Activated T-helper 1 cell treated with anti-CD3 and anti-CD28 coated beads, Interleukin-12 subunit alpha, Interleukin-12 subunit beta, Interleukin-2, Interleukin-4 antibody, amounts not matched to agents 30 ng/mL and 10 ng/mL and 1 ng/mL, durations not matched to agents 14 hours and 24 hours and 36 hours (primary cell): ENCODE measurements at regions not wholly inside any gene's neighbourhood (a gene's known extent, or its start where the extent isn't known, plus 50 kb on each side); places are given as distances from the start of the nearest gene placed in this dataset.

Experiments
- DNase-seq: peaks from one replicate; pipeline ENCODE4 v3.0.0; 2021; ENCODE audit warnings: low spot score
- H3K27ac Mint-ChIP-seq: one replicate; pipeline ENCODE4 v1.8.0; 2021; ENCODE audit warnings: mild to moderate bottlenecking, mixed read lengths
- H3K27me3 Mint-ChIP-seq: one replicate; pipeline ENCODE4 v1.8.0; 2022; ENCODE audit warnings: mild to moderate bottlenecking, moderate library complexity, mixed read lengths; ENCODE audit not compliant: insufficient read depth
- H3K36me3 Mint-ChIP-seq: one replicate; pipeline ENCODE4 v1.8.0; 2021; ENCODE audit warnings: low read depth, mixed read lengths
- H3K4me1 Mint-ChIP-seq: one replicate; pipeline ENCODE4 v1.8.0; 2021; ENCODE audit warnings: low read depth, mixed read lengths
- H3K4me3 Mint-ChIP-seq: one replicate; pipeline ENCODE4 v1.8.0; 2021; ENCODE audit warnings: mild to moderate bottlenecking, moderate library complexity, mixed read lengths
- H3K9me3 Mint-ChIP-seq: one replicate; pipeline ENCODE4 v1.8.0; 2021; ENCODE audit warnings: mixed read lengths
- intact Hi-C: fragments of 100-400 bp; cut with micrococcal nuclease; formaldehyde crosslinking; loops from one replicate; pipeline ENCODE4 v1.15.1; 2024

DNA sequence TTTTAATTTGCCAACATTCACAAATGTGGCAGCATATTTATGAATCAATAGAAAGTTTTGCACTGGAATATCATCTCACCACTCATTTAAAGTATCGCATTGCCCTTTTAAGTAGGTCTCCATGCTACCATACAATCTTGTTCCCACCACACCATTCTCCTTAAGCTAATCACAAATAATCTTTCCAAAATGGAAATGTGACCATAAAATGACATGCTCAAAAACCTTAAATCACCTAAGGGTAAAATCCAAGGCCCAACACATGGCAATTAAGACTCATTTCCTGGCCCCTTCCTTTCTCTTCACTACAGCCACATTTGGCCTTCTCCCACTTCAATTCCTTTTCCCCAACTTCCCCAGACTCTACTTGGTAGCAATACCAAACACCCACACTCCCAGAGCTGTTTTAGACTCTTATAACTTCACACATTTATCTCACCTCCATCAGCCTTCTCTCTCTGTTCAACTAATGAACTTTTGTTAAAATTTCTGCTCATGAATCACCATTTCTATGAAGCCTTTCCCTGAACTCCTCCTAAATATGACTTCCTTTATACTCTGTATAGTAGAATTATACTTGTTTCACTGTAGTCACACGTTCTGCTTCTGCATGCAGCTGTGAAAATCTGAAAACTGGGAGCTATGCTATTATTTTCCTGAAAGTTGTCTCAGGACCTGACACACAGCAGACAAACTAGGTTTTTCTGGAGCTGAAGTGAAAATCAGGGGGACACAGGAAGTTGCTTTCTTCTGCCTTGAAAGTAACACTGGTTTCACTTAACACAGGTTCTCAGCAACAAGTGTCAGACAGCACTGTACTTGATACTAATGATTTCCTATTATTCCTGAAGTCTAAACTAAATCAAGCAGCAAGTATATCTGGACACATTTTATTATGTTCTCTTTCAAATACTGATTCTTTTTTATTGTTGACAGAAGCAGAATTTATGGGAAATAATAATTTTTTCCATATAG lies 303.9 kb downstream of the ZEB2 start:
- Mint-ChIP-seq H3K4me1 (peaks cover 34% of the 10 kb centered on the region), H3K9me3 (no peaks in the 10 kb centered on the region), H3K36me3 (no peaks in the 10 kb centered on the region), H3K4me3 (peak overlapping the region; percentile 25), H3K27ac (peak overlapping the region; percentile 82), H3K27me3 (no peaks in the 10 kb centered on the region)
- DNase-seq: no peak
- intact Hi-C loops: loop anchor here (2.0 kb wide), 1 partner anchor 15 kb away; no protein-coding TSS in a partner anchor

DNA sequence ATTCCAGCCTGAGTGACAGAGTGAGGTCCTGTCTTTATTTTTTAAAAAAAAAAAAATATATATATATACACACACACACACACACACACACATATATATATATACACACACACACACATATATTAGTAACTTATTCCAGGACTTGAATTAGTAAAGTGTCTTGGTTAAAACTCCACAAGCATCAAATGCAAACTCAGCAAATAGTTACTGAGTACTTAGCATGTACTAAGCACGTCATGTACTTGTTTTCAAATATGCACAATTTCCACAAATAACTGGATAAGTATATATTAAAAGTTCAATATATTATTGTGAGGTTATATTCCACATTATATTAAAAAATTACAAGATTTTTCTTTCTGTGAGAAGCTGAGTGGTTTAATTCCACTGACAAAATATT lies 304.7 kb downstream of the ZEB2 start:
- H3K27me3 Mint-ChIP-seq: no peaks in the 10 kb centered on the region
- peaks cover 37% of the 10 kb centered on the region for H3K4me1 Mint-ChIP-seq
- DNase-seq: no peak
- H3K27ac Mint-ChIP-seq: no peak overlapping the region
- no peaks in the 10 kb centered on the region for H3K36me3 Mint-ChIP-seq
- intact Hi-C loops: no loop called here
- no peak overlapping the region for H3K4me3 Mint-ChIP-seq
- H3K9me3 Mint-ChIP-seq: no peaks in the 10 kb centered on the region

DNA sequence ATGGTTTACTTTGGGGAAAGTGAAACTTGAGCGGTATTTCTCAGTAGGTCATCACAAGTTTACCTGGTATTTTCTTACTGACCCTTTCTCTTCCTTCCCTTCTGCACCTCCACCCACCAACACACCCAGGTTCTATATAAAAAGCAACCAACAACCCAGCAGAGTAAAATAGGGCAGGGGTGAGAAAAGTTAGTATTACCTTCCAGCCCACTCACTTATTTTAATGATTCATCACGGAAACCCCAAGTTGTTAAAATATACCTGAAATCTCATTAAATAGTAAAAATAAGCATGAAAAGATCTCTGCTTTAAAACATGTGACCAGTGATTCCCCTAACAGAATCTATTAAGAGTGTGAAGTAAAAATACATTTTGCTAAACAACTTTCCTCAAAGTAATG lies 306.1 kb downstream of the ZEB2 start:
- peaks cover 5% of the 10 kb centered on the region for H3K36me3 Mint-ChIP-seq
- H3K4me3 Mint-ChIP-seq: peak overlapping the region; percentile 57
- H3K9me3 Mint-ChIP-seq: no peaks in the 10 kb centered on the region
- peaks cover 37% of the 10 kb centered on the region for H3K4me1 Mint-ChIP-seq
- intact Hi-C loops: no loop called here
- no peaks in the 10 kb centered on the region for H3K27me3 Mint-ChIP-seq
- H3K27ac Mint-ChIP-seq: peak overlapping the region; percentile 54
- no peak for DNase-seq

DNA sequence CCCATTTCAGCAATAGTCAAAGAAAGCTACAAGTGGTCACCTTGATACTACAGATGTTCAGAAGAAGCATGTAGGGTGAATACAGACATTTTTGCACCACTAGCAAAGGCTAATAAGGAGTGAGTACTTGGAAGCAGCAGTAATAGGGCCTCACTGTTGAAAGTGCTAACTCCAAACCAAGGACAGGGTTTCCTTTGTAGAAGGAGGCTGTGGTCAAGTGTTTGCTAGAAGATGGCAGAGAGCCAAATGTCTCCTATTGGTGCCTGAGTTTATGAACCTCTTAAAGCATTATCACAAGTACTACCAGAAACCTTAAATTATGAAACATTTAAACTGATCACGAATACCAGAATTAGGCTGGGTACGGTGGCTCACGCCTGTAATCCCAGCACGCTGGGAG lies 308.1 kb downstream of the ZEB2 start:
- Mint-ChIP-seq H3K9me3 (peaks cover 4% of the 10 kb centered on the region), H3K27me3 (no peaks in the 10 kb centered on the region), H3K4me3 (no peak overlapping the region), H3K27ac (no peak overlapping the region), H3K4me1 (peaks cover 37% of the 10 kb centered on the region), H3K36me3 (peaks cover 12% of the 10 kb centered on the region)
- intact Hi-C loops: no loop called here
- no peak for DNase-seq

DNA sequence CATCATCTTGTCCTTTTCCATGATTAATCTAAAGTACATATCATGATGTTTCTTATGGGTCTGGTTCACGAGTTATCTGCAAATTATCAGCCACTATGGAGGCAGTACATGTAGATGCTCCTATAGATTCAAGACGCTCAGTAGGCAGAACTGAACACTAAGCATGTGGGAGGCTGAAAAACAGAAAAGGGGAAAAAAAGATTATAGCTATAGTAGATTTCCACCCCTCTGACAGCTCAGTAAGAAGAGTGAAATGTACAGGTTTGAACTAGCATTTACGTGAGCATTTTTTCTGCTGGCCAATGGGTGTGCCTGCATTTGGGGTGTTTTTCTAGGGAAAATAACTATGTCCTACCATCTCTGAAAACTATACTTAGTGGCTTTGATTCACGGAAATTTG lies 308.9 kb downstream of the ZEB2 start:
- no peak overlapping the region for H3K4me3 Mint-ChIP-seq
- H3K9me3 Mint-ChIP-seq: peaks cover 4% of the 10 kb centered on the region
- H3K36me3 Mint-ChIP-seq: peaks cover 12% of the 10 kb centered on the region
- intact Hi-C loops: no loop called here
- H3K27ac Mint-ChIP-seq: no peak overlapping the region
- no peak for DNase-seq
- no peaks in the 10 kb centered on the region for H3K27me3 Mint-ChIP-seq
- H3K4me1 Mint-ChIP-seq: peaks cover 34% of the 10 kb centered on the region

DNA sequence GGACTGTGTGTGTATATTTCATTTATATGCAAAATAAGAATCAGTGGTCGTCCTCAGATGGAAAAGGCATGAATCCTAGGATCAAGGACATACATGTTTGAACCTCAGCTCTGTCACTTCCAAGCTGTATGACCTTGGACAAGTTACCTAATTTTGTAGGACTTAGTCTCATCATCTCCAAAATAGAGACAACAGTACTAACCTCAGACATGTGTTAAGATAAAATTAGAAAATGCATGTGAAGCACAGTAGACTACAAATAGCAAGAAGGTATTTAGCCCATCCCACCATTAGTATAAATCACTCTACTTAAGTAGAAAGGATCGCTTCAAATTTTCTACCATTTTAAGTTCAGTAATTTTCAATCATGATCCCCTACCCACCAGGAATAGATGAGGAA lies 309.8 kb downstream of the ZEB2 start:
- H3K36me3 Mint-ChIP-seq: peaks cover 12% of the 10 kb centered on the region
- peaks cover 4% of the 10 kb centered on the region for H3K9me3 Mint-ChIP-seq

DNA sequence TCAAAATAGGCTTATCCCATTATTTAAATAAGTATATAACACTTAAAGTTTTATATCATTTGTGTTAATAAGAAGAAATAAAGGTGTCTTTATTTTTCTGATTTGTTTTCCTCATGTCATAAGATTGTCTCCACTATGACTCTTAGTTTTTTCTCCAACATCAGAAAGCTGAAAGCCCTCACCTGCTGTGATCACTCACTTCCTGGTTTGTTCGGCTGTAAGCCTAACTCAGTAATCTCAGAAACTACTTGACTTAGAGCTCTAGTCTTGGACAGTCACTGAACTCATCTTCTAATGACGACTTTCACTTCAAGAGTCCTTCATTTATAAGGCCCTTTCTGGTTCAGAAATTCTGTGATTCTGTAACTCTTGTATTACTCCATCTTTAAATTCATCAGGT lies 311.0 kb downstream of the ZEB2 start:
- no peak overlapping the region for H3K27ac Mint-ChIP-seq
- peaks cover 8% of the 10 kb centered on the region for H3K9me3 Mint-ChIP-seq
- H3K4me3 Mint-ChIP-seq: no peak overlapping the region
- H3K36me3 Mint-ChIP-seq: peaks cover 12% of the 10 kb centered on the region
- intact Hi-C loops: no loop called here
- DNase-seq: no peak
- peaks cover 19% of the 10 kb centered on the region for H3K4me1 Mint-ChIP-seq
- no peaks in the 10 kb centered on the region for H3K27me3 Mint-ChIP-seq

More for the DNA sequence above, 309.8 kb downstream of the ZEB2 start:
- H3K4me3 Mint-ChIP-seq: no peak overlapping the region
- H3K27me3 Mint-ChIP-seq: no peaks in the 10 kb centered on the region
- H3K27ac Mint-ChIP-seq: no peak overlapping the region
- peaks cover 28% of the 10 kb centered on the region for H3K4me1 Mint-ChIP-seq
- no peak for DNase-seq
- intact Hi-C loops: no loop called here

DNA sequence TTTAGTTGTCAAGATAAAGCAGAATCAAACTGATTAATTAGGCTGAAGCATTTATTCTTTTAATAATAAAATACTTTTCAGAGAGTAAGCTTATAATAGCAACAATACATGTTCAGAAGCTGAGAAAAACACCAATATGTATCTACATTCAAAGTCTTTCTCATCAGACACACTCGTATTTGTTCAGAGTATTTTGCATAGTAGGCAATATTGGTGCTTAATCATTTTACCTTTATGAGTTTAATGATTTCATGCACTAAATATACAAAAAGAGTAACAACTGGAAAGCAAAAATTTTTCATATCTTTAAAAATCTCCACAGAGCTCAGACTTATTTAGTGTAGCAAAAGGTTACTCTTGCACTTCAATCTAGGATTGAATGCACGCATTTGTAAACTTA lies 313.9 kb downstream of the ZEB2 start:
- H3K4me3 Mint-ChIP-seq: no peak overlapping the region
- no peaks in the 10 kb centered on the region for H3K27me3 Mint-ChIP-seq

DNA sequence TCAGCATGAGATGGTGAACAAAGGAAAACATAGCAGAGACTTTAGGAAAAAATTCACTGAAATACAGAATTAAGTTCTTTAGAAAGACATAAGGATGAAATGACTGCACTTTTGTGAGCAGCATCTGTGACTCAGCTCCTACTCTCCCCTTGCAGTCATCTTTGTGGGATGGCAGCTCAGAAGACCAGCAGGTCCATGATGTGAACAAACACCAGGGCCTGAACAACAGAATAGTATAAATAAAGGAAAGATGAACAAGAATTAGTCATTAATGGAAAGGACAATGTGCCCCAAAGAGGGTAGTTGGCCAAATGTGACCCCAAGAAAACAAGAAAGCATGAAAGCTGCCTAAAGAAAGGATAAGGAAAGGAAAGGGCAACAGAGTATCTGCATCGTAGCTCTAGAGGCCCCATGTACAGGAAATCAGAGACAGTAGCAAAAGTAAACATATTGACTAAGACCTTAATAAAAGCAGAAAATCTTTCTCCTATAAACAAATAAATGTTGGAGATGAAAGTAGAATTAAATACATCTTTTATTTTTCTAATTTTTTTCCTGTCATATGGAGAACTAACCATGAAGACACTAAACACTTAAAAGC lies 318.0 kb downstream of the ZEB2 start:
- intact Hi-C loops: loop anchor here (2.0 kb wide), 1 partner anchor 19 kb away; no protein-coding TSS in a partner anchor
- no peak overlapping the region for H3K4me3 Mint-ChIP-seq
- peaks cover 26% of the 10 kb centered on the region for H3K36me3 Mint-ChIP-seq
- H3K27ac Mint-ChIP-seq: peak overlapping the region; percentile 61
- peaks cover 24% of the 10 kb centered on the region for H3K9me3 Mint-ChIP-seq
- no peak for DNase-seq
- H3K27me3 Mint-ChIP-seq: no peaks in the 10 kb centered on the region
- H3K4me1 Mint-ChIP-seq: peaks cover 41% of the 10 kb centered on the region

More for the DNA sequence above, 313.9 kb downstream of the ZEB2 start:
- intact Hi-C loops: no loop called here
- peaks cover 17% of the 10 kb centered on the region for H3K4me1 Mint-ChIP-seq
- H3K27ac Mint-ChIP-seq: no peak overlapping the region
- peaks cover 23% of the 10 kb centered on the region for H3K36me3 Mint-ChIP-seq
- H3K9me3 Mint-ChIP-seq: peaks cover 20% of the 10 kb centered on the region
- no peak for DNase-seq

DNA sequence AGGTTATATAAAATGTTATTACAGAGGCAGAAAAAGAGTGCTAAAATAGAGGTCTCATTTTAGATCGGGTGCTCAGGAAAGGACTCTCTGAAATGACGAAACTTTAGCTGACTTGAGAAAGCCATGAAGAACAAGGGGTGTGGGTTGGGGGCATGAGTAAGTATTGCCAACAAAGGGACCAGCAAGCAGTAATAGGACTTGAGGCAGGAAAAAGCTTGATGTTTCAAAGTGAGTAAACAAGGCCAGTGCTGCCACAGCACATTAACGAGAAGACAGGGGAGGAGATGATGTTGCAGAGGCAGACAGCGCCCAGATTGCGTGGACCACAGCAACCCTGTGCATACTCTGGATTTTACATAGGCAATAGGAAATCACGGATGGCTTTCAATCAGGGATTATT lies 318.8 kb downstream of the ZEB2 start:
- peak overlapping the region; percentile 65 for H3K27ac Mint-ChIP-seq
- intact Hi-C loops: loop anchor here (2.0 kb wide), 1 partner anchor 18 kb away; no protein-coding TSS in a partner anchor
- DNase-seq: no peak
- no peaks in the 10 kb centered on the region for H3K27me3 Mint-ChIP-seq
- H3K36me3 Mint-ChIP-seq: peaks cover 26% of the 10 kb centered on the region
- H3K4me3 Mint-ChIP-seq: no peak overlapping the region
- H3K4me1 Mint-ChIP-seq: peaks cover 46% of the 10 kb centered on the region
- H3K9me3 Mint-ChIP-seq: peaks cover 24% of the 10 kb centered on the region

DNA sequence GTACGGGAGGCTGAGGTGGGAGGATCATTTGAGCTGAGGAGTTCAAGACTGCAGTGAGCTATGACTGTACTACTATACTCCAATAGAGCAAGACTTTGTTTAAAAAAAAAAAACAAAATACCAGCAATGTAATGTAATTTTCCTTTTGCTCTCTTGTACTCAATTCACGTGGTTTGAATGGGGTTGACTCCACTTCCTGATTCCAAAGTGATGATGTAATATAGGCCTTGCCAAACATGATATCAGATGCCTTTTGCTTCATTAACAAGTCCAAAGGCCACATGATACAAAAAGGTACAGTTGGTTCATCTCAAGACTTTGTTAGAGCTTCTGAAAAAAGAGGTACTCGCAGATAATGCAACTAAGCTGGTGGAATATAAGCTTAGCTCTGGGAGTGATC lies 321.8 kb downstream of the ZEB2 start:
- intact Hi-C loops: loop anchor here (5.0 kb wide), 1 partner anchor 34 kb away; no protein-coding TSS in a partner anchor
- Mint-ChIP-seq H3K9me3 (peaks cover 18% of the 10 kb centered on the region), H3K27ac (peak overlapping the region; percentile 20), H3K4me3 (no peak overlapping the region), H3K36me3 (peaks cover 24% of the 10 kb centered on the region), H3K27me3 (no peaks in the 10 kb centered on the region), H3K4me1 (peaks cover 66% of the 10 kb centered on the region)
- no peak for DNase-seq

DNA sequence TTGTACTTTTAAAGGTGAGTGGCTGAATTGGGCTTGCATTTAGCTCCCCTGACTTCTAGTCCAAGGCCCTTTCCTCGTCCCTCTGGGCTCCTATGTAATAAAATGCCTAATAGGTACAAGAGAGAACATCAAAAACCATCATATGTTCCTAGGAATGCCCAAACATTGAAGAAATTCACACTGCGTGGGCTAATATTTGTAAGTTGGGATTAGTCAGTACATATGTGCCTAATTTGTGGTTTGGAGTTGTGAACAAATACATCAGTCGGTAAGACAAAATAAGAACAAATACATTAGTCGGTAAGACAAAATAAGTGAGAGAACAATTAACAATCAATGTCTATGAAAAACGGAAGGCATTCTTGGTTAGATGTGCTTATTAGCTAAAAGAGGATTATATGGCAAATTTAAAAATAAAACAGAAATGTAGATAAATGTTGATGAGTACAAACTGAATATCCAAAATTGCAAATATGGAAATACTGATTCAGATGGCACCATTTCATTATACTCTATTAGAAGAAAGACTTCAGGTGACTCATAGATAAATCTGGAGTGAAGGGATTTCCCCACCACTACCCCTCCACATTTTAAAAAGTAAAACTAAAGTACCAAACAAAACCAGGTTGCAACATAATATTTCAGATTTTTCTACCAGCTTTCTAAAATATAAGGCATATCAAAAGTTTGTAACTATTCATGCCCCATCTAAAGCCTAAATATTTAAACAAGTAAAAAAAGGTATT lies 325.4 kb downstream of the ZEB2 start:
- intact Hi-C loops: loop anchor here (1.0 to 5.0 kb wide), 2 partner anchors 9 to 38 kb away; no protein-coding TSS in a partner anchor
- no peak for DNase-seq
- Mint-ChIP-seq H3K4me1 (peaks cover 49% of the 10 kb centered on the region), H3K9me3 (peaks cover 4% of the 10 kb centered on the region), H3K4me3 (no peak overlapping the region), H3K36me3 (peaks cover 12% of the 10 kb centered on the region), H3K27ac (peak overlapping the region; percentile 47), H3K27me3 (no peaks in the 10 kb centered on the region)
